Immature natural killer cell (primary cell): ENCODE measurements at regions not wholly inside any gene's neighbourhood (a gene's known extent, or its start where the extent isn't known, plus 50 kb on each side); places are given as distances from the start of the nearest gene placed in this dataset.

Experiments
- DNase-seq, 3 donors: peaks; one replicate each; pipeline ENCODE4 v3.0.0; 2022; ENCODE audit warnings: mixed read lengths in 1 of 3
- H3K27ac Mint-ChIP-seq, 6 donors: one replicate each; pipeline ENCODE4 v1.8.0; 2020; ENCODE audit warnings: mixed read lengths in 6 of 6, mild to moderate bottlenecking in 5 of 6, inconsistent platforms in 4 of 6, moderate library complexity in 3 of 6
- H3K27me3 Mint-ChIP-seq, 3 donors: one replicate each; pipeline ENCODE4 v1.8.0; 2020 to 2021; ENCODE audit warnings: low read depth in 3 of 3, mild to moderate bottlenecking in 3 of 3, mixed read lengths in 3 of 3, moderate library complexity in 3 of 3, inconsistent platforms in 1 of 3
- H3K36me3 Mint-ChIP-seq, 3 donors: one replicate each; pipeline ENCODE4 v1.8.0; 2020; ENCODE audit warnings: mixed read lengths in 3 of 3, inconsistent platforms in 2 of 3, mild to moderate bottlenecking in 2 of 3
- H3K4me1 Mint-ChIP-seq, 2 donors: one replicate each; pipeline ENCODE4 v1.8.0; 2020; ENCODE audit warnings: inconsistent platforms in 2 of 2, mild to moderate bottlenecking in 2 of 2, mixed read lengths in 2 of 2, moderate library complexity in 1 of 2
- H3K4me3 Mint-ChIP-seq, 5 donors: one replicate each; pipeline ENCODE4 v1.8.0; 2020; ENCODE audit warnings: mild to moderate bottlenecking in 5 of 5, mixed read lengths in 5 of 5, inconsistent platforms in 3 of 5, moderate library complexity in 3 of 5
- H3K9me3 Mint-ChIP-seq, 6 donors: one replicate each; pipeline ENCODE4 v1.8.0; 2020; ENCODE audit warnings: mild to moderate bottlenecking in 6 of 6, mixed read lengths in 6 of 6, inconsistent platforms in 4 of 6, moderate library complexity in 3 of 6

DNA sequence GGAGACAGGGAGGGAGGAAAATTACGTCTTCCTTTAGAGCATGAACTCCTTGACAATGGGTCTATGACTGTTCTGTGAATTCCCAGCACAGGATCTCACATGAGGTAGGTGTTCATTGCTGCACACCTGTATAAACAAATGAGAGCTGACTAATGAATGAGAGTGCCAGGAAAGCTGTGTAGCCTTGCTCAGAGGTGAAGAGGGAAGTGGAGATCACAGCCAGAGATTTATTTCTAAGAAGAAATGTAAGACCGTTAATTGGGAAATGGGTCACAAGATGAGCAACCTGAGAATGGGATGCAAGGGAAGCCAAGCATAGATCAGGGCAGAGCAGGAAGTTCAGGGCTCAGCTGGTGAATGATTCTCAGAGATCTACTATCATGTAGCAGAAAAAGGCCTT is 295.1 kb downstream of the CDK5RAP2 start:
- Mint-ChIP-seq H3K4me1 (no peaks in the 10 kb centered on the region), H3K36me3 (no peaks in the 10 kb centered on the region), H3K27ac (no peak overlapping the region), H3K27me3 (peaks cover 0 to 5% (median 4%) of the 10 kb centered on the region in 3 donors), H3K9me3 (peaks cover 0 to 3% (median 0%) of the 10 kb centered on the region in 6 donors), H3K4me3 (no peak overlapping the region)
- DNase-seq = no peak

GRCh38 chr9:120281665-120282064 is 298.3 kb downstream of the CDK5RAP2 start:
- H3K27me3 Mint-ChIP-seq = peaks cover 2 to 5% (median 3%) of the 10 kb centered on the region in 3 donors
- H3K4me3 Mint-ChIP-seq = no peak overlapping the region
- H3K27ac Mint-ChIP-seq = no peak overlapping the region

DNA sequence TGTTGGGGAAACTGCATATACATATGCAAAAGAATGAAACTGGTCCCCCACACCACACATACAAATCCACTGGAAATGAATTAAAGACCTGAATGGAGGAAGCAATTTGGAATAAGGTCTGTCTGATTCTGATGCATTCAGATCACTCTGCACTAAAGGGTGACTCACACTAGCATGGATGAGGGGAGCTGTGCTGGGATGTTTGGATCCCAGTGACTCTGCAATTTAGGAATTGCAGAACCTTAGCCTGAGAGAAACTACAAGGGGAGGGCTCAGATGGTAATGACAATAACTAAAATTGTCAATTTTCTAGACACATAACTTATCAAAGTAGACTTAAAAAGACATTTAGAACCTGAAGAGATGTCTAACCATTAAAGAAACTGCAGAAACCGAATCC is 312.0 kb downstream of the CDK5RAP2 start:
- DNase-seq = no peak
- Mint-ChIP-seq H3K36me3 (no peaks in the 10 kb centered on the region), H3K4me3 (no peak overlapping the region), H3K27me3 (peaks cover 3 to 4% (median 4%) of the 10 kb centered on the region in 3 donors), H3K9me3 (peaks cover 0 to 19% (median 3%) of the 10 kb centered on the region in 6 donors), H3K4me1 (no peaks in the 10 kb centered on the region), H3K27ac (no peak overlapping the region)

More at GRCh38 chr9:120281665-120282064, 298.3 kb downstream of the CDK5RAP2 start:
- Mint-ChIP-seq H3K9me3 (peaks cover 0 to 3% (median 0%) of the 10 kb centered on the region in 6 donors), H3K36me3 (no peaks in the 10 kb centered on the region), H3K4me1 (no peaks in the 10 kb centered on the region)
- DNase-seq = no peak

DNA sequence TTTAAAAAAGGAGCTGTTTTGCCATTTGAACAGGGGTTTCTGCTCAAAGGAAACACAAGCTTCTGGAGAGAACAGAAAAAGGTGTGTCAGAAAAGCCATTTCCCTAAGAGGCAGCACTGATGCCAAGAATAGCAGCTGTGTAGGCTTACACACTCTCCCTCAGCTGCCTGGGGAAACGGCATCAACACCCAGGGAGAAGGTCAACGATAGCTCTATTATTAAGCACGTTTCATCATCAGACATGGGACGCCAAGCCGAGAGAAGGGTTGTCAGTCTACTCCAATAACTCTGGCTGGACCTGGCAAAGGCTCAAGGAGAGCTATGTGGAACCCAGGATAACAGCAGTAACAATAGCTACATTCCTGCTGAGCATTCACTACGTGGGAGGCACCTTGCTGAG is 314.2 kb downstream of the CDK5RAP2 start:
- no peaks in the 10 kb centered on the region for H3K4me1 Mint-ChIP-seq
- H3K9me3 Mint-ChIP-seq = peaks cover 0 to 7% (median 0%) of the 10 kb centered on the region in 6 donors
- no peak for DNase-seq
- H3K27me3 Mint-ChIP-seq = peaks cover 3 to 6% (median 4%) of the 10 kb centered on the region in 3 donors
- no peaks in the 10 kb centered on the region for H3K36me3 Mint-ChIP-seq
- H3K27ac Mint-ChIP-seq = no peak overlapping the region
- no peak overlapping the region for H3K4me3 Mint-ChIP-seq

DNA sequence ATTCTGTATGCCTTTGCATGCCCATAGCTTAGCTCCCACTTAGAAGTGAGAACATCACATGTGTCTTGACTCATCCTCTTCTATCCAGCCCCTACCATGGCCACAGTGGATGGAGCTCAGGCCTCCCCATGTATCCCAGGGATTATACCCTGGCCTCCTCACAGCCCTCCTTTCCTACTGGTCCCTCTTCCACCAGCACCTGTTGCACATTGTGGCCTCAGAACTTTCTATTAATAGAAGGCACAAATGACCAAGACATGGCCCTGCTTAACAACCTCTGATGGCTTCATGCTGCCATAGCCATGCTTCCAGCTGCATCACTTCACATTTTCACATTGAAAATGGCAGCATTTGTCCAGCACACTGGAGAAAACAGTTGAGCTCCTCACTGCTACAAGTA is 315.4 kb downstream of the CDK5RAP2 start:
- Mint-ChIP-seq H3K27ac (no peak overlapping the region), H3K4me3 (no peak overlapping the region), H3K36me3 (no peaks in the 10 kb centered on the region), H3K27me3 (peaks cover 3 to 6% (median 3%) of the 10 kb centered on the region in 3 donors), H3K9me3 (no peaks in the 10 kb centered on the region), H3K4me1 (no peaks in the 10 kb centered on the region)
- DNase-seq = no peak

- no peak overlapping the region for H3K4me3 Mint-ChIP-seq
- no peaks in the 10 kb centered on the region for H3K4me1 Mint-ChIP-seq
- H3K27me3 Mint-ChIP-seq = peaks cover 3 to 9% (median 3%) of the 10 kb centered on the region in 3 donors
- DNase-seq = no peak
- no peak overlapping the region for H3K27ac Mint-ChIP-seq
- no peaks in the 10 kb centered on the region for H3K36me3 Mint-ChIP-seq
- no peaks in the 10 kb centered on the region for H3K9me3 Mint-ChIP-seq
Observed at GRCh38 chr9:120263836-120264235, 316.1 kb downstream of the CDK5RAP2 start.

- H3K27me3 Mint-ChIP-seq = peaks cover 3 to 9% (median 5%) of the 10 kb centered on the region in 3 donors
- H3K9me3 Mint-ChIP-seq = no peaks in the 10 kb centered on the region
- no peak overlapping the region for H3K27ac Mint-ChIP-seq
- no peaks in the 10 kb centered on the region for H3K36me3 Mint-ChIP-seq
- no peak for DNase-seq
- H3K4me3 Mint-ChIP-seq = no peak overlapping the region
- no peaks in the 10 kb centered on the region for H3K4me1 Mint-ChIP-seq
Observed at GRCh38 chr9:120261419-120261818, 318.5 kb downstream of the CDK5RAP2 start.

DNA sequence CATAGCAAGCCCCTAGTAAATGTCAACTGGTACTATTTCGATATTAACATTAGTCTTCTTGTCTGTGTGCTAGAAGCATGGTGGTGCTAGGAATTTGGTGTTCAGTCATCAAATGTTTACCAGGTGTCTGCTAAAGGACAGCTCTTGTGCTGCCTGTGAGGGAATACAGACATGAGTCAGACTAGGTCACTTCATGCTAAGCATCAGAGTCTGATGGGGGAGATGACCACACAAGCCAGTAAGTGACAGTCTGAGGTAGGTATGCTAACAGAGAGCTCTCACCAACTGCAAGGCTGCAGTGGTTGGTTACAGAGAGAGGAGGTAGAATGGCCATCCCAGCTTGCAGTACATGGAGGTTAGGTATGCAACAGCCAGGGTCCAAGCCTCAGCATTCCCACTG is 320.9 kb downstream of the CDK5RAP2 start:
- Mint-ChIP-seq H3K4me3 (no peak overlapping the region), H3K9me3 (peaks cover 0 to 2% (median 0%) of the 10 kb centered on the region in 6 donors), H3K36me3 (no peaks in the 10 kb centered on the region), H3K27me3 (peaks cover under 1 to 13% (median 4%) of the 10 kb centered on the region in 3 donors), H3K4me1 (no peaks in the 10 kb centered on the region), H3K27ac (no peak overlapping the region)
- DNase-seq = no peak

DNA sequence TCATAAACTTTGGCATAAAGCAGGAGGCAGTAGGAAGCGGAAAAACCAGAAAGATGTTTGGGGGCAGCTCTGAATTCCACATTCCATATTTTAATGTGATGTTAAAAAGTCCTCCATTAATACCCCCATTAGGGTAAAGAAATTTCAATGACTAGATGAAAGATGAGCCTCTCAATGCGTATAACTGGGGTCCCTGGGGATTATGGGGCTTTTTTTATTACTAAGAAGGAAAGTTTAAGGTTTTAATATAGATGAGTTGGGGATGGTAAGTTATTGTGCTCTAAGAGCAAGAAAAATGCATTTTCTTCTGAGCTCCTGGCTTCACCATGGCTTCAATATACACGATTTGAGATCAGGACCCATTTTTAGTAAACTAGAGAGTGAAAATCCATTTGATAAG is 321.9 kb downstream of the CDK5RAP2 start:
- H3K9me3 Mint-ChIP-seq = peaks cover 0 to 2% (median 0%) of the 10 kb centered on the region in 6 donors
- no peaks in the 10 kb centered on the region for H3K4me1 Mint-ChIP-seq
- no peak overlapping the region for H3K27ac Mint-ChIP-seq
- H3K4me3 Mint-ChIP-seq = no peak overlapping the region
- peaks cover 0 to 11% (median 4%) of the 10 kb centered on the region in 3 donors for H3K27me3 Mint-ChIP-seq
- no peaks in the 10 kb centered on the region for H3K36me3 Mint-ChIP-seq
- no peak for DNase-seq

- Mint-ChIP-seq H3K27ac (no peak overlapping the region), H3K4me3 (no peak overlapping the region), H3K9me3 (peaks cover 0 to 2% (median 0%) of the 10 kb centered on the region in 6 donors), H3K4me1 (no peaks in the 10 kb centered on the region), H3K27me3 (peaks cover 0 to 11% (median 4%) of the 10 kb centered on the region in 3 donors), H3K36me3 (no peaks in the 10 kb centered on the region)
- no peak for DNase-seq
Observed at GRCh38 chr9:120257483-120257882, 322.5 kb downstream of the CDK5RAP2 start.

DNA sequence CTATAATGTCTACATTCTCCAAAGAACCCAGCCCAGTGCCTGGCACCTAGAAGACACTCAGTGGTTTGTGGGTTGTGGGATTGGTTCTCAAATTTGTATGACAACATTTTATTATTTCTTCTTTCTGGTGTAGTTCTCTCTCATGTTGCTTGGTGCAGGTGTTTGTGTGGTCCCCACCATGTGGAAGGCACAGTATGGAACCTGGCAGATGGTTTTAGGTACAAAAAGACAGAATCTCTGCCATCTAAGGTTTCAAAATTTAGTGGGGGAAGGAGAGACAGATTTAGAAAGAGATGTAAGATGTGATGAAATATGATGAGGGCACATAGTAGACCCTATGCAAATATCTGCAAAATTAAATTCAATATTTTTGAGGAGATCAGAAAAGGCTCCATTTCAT is 323.8 kb downstream of the CDK5RAP2 start:
- Mint-ChIP-seq H3K4me3 (no peak overlapping the region), H3K27ac (no peak overlapping the region), H3K9me3 (peaks cover 0 to 2% (median 0%) of the 10 kb centered on the region in 6 donors), H3K27me3 (peaks cover 3 to 11% (median 3%) of the 10 kb centered on the region in 3 donors), H3K36me3 (no peaks in the 10 kb centered on the region), H3K4me1 (no peaks in the 10 kb centered on the region)
- DNase-seq = no peak

GRCh38 chr9:120252248-120252647 is 327.7 kb downstream of the CDK5RAP2 start:
- Mint-ChIP-seq H3K4me3 (no peak overlapping the region), H3K27ac (no peak overlapping the region), H3K27me3 (peaks cover 1 to 6% (median 3%) of the 10 kb centered on the region in 3 donors), H3K4me1 (no peaks in the 10 kb centered on the region), H3K9me3 (peaks cover 0 to 2% (median 0%) of the 10 kb centered on the region in 6 donors), H3K36me3 (no peaks in the 10 kb centered on the region)
- no peak for DNase-seq

- Mint-ChIP-seq H3K4me1 (no peaks in the 10 kb centered on the region), H3K4me3 (no peak overlapping the region), H3K27me3 (peaks cover 0 to 6% (median 3%) of the 10 kb centered on the region in 3 donors), H3K9me3 (peaks cover 0 to 3% (median 0%) of the 10 kb centered on the region in 6 donors), H3K27ac (no peak overlapping the region), H3K36me3 (no peaks in the 10 kb centered on the region)
- no peak for DNase-seq
Observed at GRCh38 chr9:120242116-120242811, 337.7 kb downstream of the CDK5RAP2 start.

DNA sequence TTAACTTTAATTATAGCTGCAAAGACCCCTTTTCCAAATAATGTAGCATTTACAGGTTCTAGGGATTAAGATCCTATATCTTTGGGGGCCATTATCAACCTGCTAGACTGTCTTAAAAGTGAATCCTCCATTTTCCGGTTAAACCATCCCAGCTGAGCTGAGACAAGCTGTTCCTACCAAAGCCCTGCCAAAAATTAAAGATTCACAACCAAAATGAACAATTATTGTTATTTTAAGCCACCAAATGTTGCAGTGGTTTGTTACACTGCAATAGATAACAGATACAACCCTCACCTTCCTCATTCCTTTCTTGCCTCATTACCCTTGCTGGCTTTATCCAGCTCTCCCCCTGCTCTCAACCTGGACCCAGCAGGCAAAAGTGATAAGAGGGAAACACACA is 343.4 kb downstream of the CDK5RAP2 start:
- Mint-ChIP-seq H3K9me3 (peaks cover 0 to 1% (median 0%) of the 10 kb centered on the region in 6 donors), H3K4me1 (no peaks in the 10 kb centered on the region), H3K27me3 (peaks cover 0 to 8% (median 4%) of the 10 kb centered on the region in 3 donors), H3K27ac (no peak overlapping the region), H3K4me3 (no peak overlapping the region), H3K36me3 (no peaks in the 10 kb centered on the region)
- DNase-seq = no peak

GRCh38 chr9:120235081-120235480 is 344.9 kb downstream of the CDK5RAP2 start:
- Mint-ChIP-seq H3K27me3 (peaks cover 4 to 8% (median 5%) of the 10 kb centered on the region in 3 donors), H3K27ac (no peak overlapping the region), H3K4me3 (no peak overlapping the region), H3K9me3 (peaks cover 0 to 1% (median 0%) of the 10 kb centered on the region in 6 donors), H3K4me1 (no peaks in the 10 kb centered on the region), H3K36me3 (no peaks in the 10 kb centered on the region)
- DNase-seq = no peak
